KMS-11 (cell line): ENCODE measurements at regions not wholly inside any gene's neighbourhood (a gene's known extent, or its start where the extent isn't known, plus 50 kb on each side); places are given as distances from the start of the nearest gene placed in this dataset.

Experiments
- H2AFZ ChIP-seq: fragments of 200-600 bp; sonication (generic); 2 replicates; pipeline ENCODE4 v1.6.1; 2016; ENCODE audit warnings: antibody characterized with exemption, mixed run types, low read depth
- H3K27ac ChIP-seq: fragments of 200-600 bp; sonication (generic); 2 replicates; pipeline ENCODE4 v1.6.1; 2016; ENCODE audit warnings: mild to moderate bottlenecking, mixed run types
- H3K27me3 ChIP-seq: fragments of 200-600 bp; sonication (generic); 2 replicates; pipeline ENCODE4 v1.6.1; 2017; ENCODE audit warnings: mild to moderate bottlenecking, low read depth, mixed run types, moderate library complexity; ENCODE audit not compliant: insufficient read depth
- H3K36me3 ChIP-seq: fragments of 200-600 bp; sonication (generic); 2 replicates; pipeline ENCODE4 v1.6.1; 2017; ENCODE audit warnings: mild to moderate bottlenecking, mixed run types; ENCODE audit not compliant: insufficient read depth
- H3K4me1 ChIP-seq: fragments of 200-600 bp; sonication (generic); 2 replicates; pipeline ENCODE4 v1.6.1; 2016; ENCODE audit warnings: mild to moderate bottlenecking, low read depth, mixed run types; ENCODE audit not compliant: poor library complexity, severe bottlenecking
- H3K4me2 ChIP-seq: fragments of 200-600 bp; sonication (generic); 2 replicates; pipeline ENCODE4 v1.7.0; 2016; ENCODE audit warnings: mild to moderate bottlenecking, mixed run types
- H3K4me3 ChIP-seq: fragments of 200-600 bp; sonication (generic); IDR thresholded peaks from 2 replicates; pipeline ENCODE4 v1.6.1; 2017; ENCODE audit warnings: low read depth, low read length, mixed read lengths; ENCODE audit not compliant: insufficient read depth
- H3K79me2 ChIP-seq: fragments of 200-600 bp; sonication (generic); 2 replicates; pipeline ENCODE4 v1.6.1; 2016; ENCODE audit warnings: low read depth, mixed run types; ENCODE audit not compliant: insufficient read depth
- H3K9ac ChIP-seq: fragments of 200-600 bp; sonication (generic); 2 replicates; pipeline ENCODE4 v1.6.1; 2016; ENCODE audit warnings: mild to moderate bottlenecking, mixed run types
- H4K20me1 ChIP-seq: fragments of 200-600 bp; sonication (generic); 2 replicates; pipeline ENCODE4 v1.6.1; 2016; ENCODE audit warnings: mild to moderate bottlenecking, mixed run types; ENCODE audit not compliant: insufficient read depth
- TF ChIP-seq, protein P1 (sequence below): fragments of 200-600 bp; sonication (generic); conservative IDR thresholded peaks from 2 replicates; pipeline ENCODE4 v1.6.1; 2017; ENCODE audit warnings: low read depth, mild to moderate bottlenecking, antibody characterized with exemption, low read length, moderate library complexity, mixed read lengths

- Histone ChIP-seq H3K27me3 (no peaks in the 10 kb centered on the region), H2AFZ (no peak overlapping the region), H3K27ac (no peak overlapping the region), H3K36me3 (no peaks in the 10 kb centered on the region), H4K20me1 (no peaks in the 10 kb centered on the region), H3K4me1 (no peaks in the 10 kb centered on the region), H3K79me2 (no peaks in the 10 kb centered on the region), H3K4me2 (no peak overlapping the region), H3K9ac (no peak overlapping the region), H3K4me3 (no peak overlapping the region)
- TF ChIP-seq, protein P1, sequence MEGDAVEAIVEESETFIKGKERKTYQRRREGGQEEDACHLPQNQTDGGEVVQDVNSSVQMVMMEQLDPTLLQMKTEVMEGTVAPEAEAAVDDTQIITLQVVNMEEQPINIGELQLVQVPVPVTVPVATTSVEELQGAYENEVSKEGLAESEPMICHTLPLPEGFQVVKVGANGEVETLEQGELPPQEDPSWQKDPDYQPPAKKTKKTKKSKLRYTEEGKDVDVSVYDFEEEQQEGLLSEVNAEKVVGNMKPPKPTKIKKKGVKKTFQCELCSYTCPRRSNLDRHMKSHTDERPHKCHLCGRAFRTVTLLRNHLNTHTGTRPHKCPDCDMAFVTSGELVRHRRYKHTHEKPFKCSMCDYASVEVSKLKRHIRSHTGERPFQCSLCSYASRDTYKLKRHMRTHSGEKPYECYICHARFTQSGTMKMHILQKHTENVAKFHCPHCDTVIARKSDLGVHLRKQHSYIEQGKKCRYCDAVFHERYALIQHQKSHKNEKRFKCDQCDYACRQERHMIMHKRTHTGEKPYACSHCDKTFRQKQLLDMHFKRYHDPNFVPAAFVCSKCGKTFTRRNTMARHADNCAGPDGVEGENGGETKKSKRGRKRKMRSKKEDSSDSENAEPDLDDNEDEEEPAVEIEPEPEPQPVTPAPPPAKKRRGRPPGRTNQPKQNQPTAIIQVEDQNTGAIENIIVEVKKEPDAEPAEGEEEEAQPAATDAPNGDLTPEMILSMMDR: no peak
Measured at GRCh38 chr10:30758338-30758737, 128.8 kb upstream of the LYZL2 start.

- TF ChIP-seq, protein P1: no peak
- Histone ChIP-seq H3K4me2 (no peak overlapping the region), H3K79me2 (no peaks in the 10 kb centered on the region), H3K27me3 (no peaks in the 10 kb centered on the region), H3K9ac (no peak overlapping the region), H2AFZ (no peak overlapping the region), H4K20me1 (no peaks in the 10 kb centered on the region), H3K27ac (no peak overlapping the region), H3K4me1 (no peaks in the 10 kb centered on the region), H3K4me3 (no peak overlapping the region), H3K36me3 (no peaks in the 10 kb centered on the region)
Measured at GRCh38 chr10:30756896-30757295, 127.3 kb upstream of the LYZL2 start.

GRCh38 chr10:30756151-30756550 is 126.6 kb upstream of the LYZL2 start:
- Histone ChIP-seq H3K4me3 (no peak overlapping the region), H4K20me1 (no peaks in the 10 kb centered on the region), H3K79me2 (no peaks in the 10 kb centered on the region), H3K27me3 (no peaks in the 10 kb centered on the region), H3K36me3 (no peaks in the 10 kb centered on the region), H3K4me2 (no peak overlapping the region), H3K4me1 (no peaks in the 10 kb centered on the region), H3K9ac (no peak overlapping the region), H2AFZ (no peak overlapping the region), H3K27ac (no peak overlapping the region)
- TF ChIP-seq, protein P1: no peak

- Histone ChIP-seq H4K20me1 (no peaks in the 10 kb centered on the region), H3K79me2 (no peaks in the 10 kb centered on the region), H2AFZ (no peak overlapping the region), H3K4me2 (no peak overlapping the region), H3K27me3 (no peaks in the 10 kb centered on the region), H3K36me3 (no peaks in the 10 kb centered on the region), H3K27ac (no peak overlapping the region), H3K4me3 (no peak overlapping the region), H3K4me1 (no peaks in the 10 kb centered on the region), H3K9ac (no peak overlapping the region)
- TF ChIP-seq, protein P1: no peak
Measured at GRCh38 chr10:30755441-30755953, 125.9 kb upstream of the LYZL2 start.
